ENCODE measurements at regions not wholly inside any gene's neighbourhood (a gene's known extent, or its start where the extent isn't known, plus 50 kb on each side); places are given as distances from the start of the nearest gene placed in this dataset.

DNA sequence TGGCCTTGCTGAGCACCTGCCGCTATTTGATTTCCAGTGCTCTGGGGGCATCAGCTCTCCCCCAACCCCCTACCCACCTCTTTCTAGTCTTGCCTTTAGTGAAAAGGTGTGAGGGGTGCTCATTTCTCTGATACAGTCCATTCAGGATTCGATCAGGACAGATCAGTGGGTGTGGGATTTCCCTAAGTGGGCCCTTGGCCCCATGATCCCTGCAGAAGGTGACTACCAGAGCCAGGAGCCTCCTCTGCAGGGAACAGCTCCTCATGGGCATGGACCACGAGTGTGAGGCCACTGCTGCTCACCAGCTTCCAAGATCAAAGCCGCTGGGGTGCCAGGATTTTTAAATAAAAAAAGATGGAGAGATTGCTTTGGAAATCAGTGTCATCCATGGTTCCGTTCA, 835.2 kb upstream of the ID2 start:
- no peak for TF ChIP-seq TAF1 (IDR thresholded peaks at IDR 0.05; ENCODE audit: low read depth)
- no peak for TF ChIP-seq ZBTB7A (IDR thresholded peaks at IDR 0.05; ENCODE audit: low read depth)
- no peak for TF ChIP-seq NFIC (IDR thresholded peaks at IDR 0.05)
- TF ChIP-seq EGR1 (IDR thresholded peaks at IDR 0.05) = no peak
- TF ChIP-seq, protein P1, sequence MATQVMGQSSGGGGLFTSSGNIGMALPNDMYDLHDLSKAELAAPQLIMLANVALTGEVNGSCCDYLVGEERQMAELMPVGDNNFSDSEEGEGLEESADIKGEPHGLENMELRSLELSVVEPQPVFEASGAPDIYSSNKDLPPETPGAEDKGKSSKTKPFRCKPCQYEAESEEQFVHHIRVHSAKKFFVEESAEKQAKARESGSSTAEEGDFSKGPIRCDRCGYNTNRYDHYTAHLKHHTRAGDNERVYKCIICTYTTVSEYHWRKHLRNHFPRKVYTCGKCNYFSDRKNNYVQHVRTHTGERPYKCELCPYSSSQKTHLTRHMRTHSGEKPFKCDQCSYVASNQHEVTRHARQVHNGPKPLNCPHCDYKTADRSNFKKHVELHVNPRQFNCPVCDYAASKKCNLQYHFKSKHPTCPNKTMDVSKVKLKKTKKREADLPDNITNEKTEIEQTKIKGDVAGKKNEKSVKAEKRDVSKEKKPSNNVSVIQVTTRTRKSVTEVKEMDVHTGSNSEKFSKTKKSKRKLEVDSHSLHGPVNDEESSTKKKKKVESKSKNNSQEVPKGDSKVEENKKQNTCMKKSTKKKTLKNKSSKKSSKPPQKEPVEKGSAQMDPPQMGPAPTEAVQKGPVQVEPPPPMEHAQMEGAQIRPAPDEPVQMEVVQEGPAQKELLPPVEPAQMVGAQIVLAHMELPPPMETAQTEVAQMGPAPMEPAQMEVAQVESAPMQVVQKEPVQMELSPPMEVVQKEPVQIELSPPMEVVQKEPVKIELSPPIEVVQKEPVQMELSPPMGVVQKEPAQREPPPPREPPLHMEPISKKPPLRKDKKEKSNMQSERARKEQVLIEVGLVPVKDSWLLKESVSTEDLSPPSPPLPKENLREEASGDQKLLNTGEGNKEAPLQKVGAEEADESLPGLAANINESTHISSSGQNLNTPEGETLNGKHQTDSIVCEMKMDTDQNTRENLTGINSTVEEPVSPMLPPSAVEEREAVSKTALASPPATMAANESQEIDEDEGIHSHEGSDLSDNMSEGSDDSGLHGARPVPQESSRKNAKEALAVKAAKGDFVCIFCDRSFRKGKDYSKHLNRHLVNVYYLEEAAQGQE (IDR thresholded peaks at IDR 0.05; ENCODE audit: low read depth) = no peak
- no peak for TF ChIP-seq FOXM1 (IDR thresholded peaks at IDR 0.05; ENCODE audit: borderline replicate concordance, low read depth)
- no peak for TF ChIP-seq TEAD4 (IDR thresholded peaks at IDR 0.05)
- no peak for TF ChIP-seq EP300 (IDR thresholded peaks at IDR 0.05; ENCODE audit: borderline replicate concordance)
- TF ChIP-seq, protein P2, sequence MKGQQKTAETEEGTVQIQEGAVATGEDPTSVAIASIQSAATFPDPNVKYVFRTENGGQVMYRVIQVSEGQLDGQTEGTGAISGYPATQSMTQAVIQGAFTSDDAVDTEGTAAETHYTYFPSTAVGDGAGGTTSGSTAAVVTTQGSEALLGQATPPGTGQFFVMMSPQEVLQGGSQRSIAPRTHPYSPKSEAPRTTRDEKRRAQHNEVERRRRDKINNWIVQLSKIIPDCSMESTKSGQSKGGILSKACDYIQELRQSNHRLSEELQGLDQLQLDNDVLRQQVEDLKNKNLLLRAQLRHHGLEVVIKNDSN (IDR thresholded peaks at IDR 0.05) = no peak
- TF ChIP-seq TCF12 (IDR thresholded peaks at IDR 0.05; ENCODE audit: low read depth) = no peak
- TF ChIP-seq CEBPB (IDR thresholded peaks at IDR 0.05) = no peak
- TF ChIP-seq YY1 (IDR thresholded peaks at IDR 0.05; ENCODE audit: low read depth) = no peak
- TF ChIP-seq, protein P3, sequence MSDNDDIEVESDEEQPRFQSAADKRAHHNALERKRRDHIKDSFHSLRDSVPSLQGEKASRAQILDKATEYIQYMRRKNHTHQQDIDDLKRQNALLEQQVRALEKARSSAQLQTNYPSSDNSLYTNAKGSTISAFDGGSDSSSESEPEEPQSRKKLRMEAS (IDR thresholded peaks at IDR 0.05) = no peak
- TF ChIP-seq CREB1 (IDR thresholded peaks at IDR 0.05; ENCODE audit: low read depth) = no peak
- TF ChIP-seq RAD21 (IDR thresholded peaks at IDR 0.05; ENCODE audit: low read depth) = no peak

DNA sequence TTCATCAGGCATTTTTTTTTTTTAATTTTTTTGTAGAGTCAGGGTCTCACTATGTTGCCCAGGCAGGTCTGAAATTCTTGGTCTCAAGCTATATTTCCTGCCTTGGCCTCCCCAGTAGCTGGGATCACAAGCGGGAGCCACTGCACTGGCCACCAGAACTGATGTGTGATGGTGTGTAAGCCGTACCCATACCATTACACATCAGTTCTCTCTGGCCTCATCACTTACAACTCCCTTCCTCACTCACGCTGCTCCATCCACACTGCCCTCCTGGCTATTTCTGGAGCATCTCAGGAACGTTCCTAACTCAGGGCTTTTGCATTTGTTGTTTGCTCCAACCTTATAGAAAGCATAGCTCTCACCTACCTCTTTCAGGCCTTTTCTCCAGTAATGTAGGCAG, 834.5 kb upstream of the ID2 start:
- TF ChIP-seq TCF12 (IDR thresholded peaks at IDR 0.05; ENCODE audit: low read depth) = no peak
- TF ChIP-seq CEBPB (IDR thresholded peaks at IDR 0.05) = no peak
- no peak for TF ChIP-seq TEAD4 (IDR thresholded peaks at IDR 0.05)
- no peak for TF ChIP-seq YY1 (IDR thresholded peaks at IDR 0.05; ENCODE audit: low read depth)
- TF ChIP-seq, protein P1 (IDR thresholded peaks at IDR 0.05; ENCODE audit: low read depth) = no peak
- no peak for TF ChIP-seq EGR1 (IDR thresholded peaks at IDR 0.05)
- TF ChIP-seq EP300 (IDR thresholded peaks at IDR 0.05; ENCODE audit: borderline replicate concordance) = no peak
- TF ChIP-seq RAD21 (IDR thresholded peaks at IDR 0.05; ENCODE audit: low read depth) = no peak

DNA sequence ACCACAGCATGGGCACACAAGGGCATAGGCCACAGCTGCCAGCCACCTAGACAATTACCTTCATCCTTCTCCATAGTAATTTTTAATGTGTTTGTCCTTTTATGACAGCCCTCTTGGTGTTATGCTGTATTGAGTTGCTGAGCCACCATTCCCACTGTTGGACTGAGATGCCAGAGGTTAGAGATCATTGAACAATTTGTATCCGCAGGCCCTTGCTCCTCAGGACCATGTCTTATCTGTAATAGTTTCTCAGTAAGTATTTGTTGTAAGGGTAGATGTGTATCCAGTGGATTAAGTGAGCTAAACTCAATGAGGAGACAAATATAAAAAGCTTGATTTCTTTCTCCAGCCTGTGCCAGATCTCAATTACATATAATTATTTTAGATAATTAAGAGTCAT, 832.8 kb upstream of the ID2 start:
- TF ChIP-seq RAD21 (IDR thresholded peaks at IDR 0.05; ENCODE audit: low read depth) (no peak), FOXM1 (IDR thresholded peaks at IDR 0.05; ENCODE audit: borderline replicate concordance, low read depth) (no peak), EGR1 (IDR thresholded peaks at IDR 0.05) (no peak), TAF1 (IDR thresholded peaks at IDR 0.05; ENCODE audit: low read depth) (no peak), NFIC (IDR thresholded peaks at IDR 0.05) (no peak), ZBTB7A (IDR thresholded peaks at IDR 0.05; ENCODE audit: low read depth) (no peak), CEBPB (IDR thresholded peaks at IDR 0.05) (no peak), EP300 (IDR thresholded peaks at IDR 0.05; ENCODE audit: borderline replicate concordance) (no peak), TEAD4 (IDR thresholded peaks at IDR 0.05) (no peak), YY1 (IDR thresholded peaks at IDR 0.05; ENCODE audit: low read depth) (no peak), CREB1 (IDR thresholded peaks at IDR 0.05; ENCODE audit: low read depth) (no peak), TCF12 (IDR thresholded peaks at IDR 0.05; ENCODE audit: low read depth) (no peak)
- TF ChIP-seq, protein P2 (IDR thresholded peaks at IDR 0.05) = no peak
- TF ChIP-seq, protein P1 (IDR thresholded peaks at IDR 0.05; ENCODE audit: low read depth) = no peak
- TF ChIP-seq, protein P3 (IDR thresholded peaks at IDR 0.05) = no peak

DNA sequence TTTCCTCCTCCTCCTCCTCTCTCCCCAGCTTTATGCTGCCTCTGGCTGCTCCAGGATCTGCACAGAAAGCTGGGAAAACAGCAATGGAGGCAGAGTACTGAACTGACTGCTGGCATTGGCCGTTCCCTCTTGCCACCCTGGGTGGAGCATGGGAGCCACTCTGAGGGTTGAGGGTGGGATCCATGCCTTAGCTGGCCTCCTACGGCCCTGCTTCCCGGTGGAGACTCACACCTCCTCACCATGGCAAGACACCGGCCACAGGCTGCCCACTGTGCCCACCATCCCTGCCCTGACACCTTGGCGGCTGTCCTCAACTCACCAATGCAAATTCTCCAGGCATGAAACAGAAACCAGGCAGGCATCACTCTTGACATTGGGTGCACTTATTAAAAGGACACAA, 832.3 kb upstream of the ID2 start:
- TF ChIP-seq NFIC (IDR thresholded peaks at IDR 0.05) = no peak
- no peak for TF ChIP-seq CREB1 (IDR thresholded peaks at IDR 0.05; ENCODE audit: low read depth)
- no peak for TF ChIP-seq FOXM1 (IDR thresholded peaks at IDR 0.05; ENCODE audit: borderline replicate concordance, low read depth)
- TF ChIP-seq, protein P2 (IDR thresholded peaks at IDR 0.05) = no peak
- no peak for TF ChIP-seq ZBTB7A (IDR thresholded peaks at IDR 0.05; ENCODE audit: low read depth)
- TF ChIP-seq TEAD4 (IDR thresholded peaks at IDR 0.05) = no peak
- TF ChIP-seq TCF12 (IDR thresholded peaks at IDR 0.05; ENCODE audit: low read depth) = no peak
- TF ChIP-seq, protein P3 (IDR thresholded peaks at IDR 0.05) = no peak
- no peak for TF ChIP-seq TAF1 (IDR thresholded peaks at IDR 0.05; ENCODE audit: low read depth)
- no peak for TF ChIP-seq EP300 (IDR thresholded peaks at IDR 0.05; ENCODE audit: borderline replicate concordance)
